Upper lobe of left lung (tissue), 4 donors: ENCODE measurements at regions not wholly inside any gene's neighbourhood (a gene's known extent, or its start where the extent isn't known, plus 50 kb on each side); places are given as distances from the start of the nearest gene placed in this dataset.

Experiments
- POLR2A ChIP-seq, 4 donors: fragments of 450-650 bp; IDR thresholded peaks; one replicate each; pipeline ENCODE4 v1.5.1; 2016 to 2017; ENCODE audit warnings: antibody characterized with exemption in 4 of 4, mild to moderate bottlenecking in 2 of 4
- TF ChIP-seq, protein P1 (sequence below), 6 experiments: fragments of 450-650 bp in 4 of 6; fragments of 200-600 bp in 2 of 6; sonication (generic) in 2 of 6; IDR thresholded peaks; one replicate each; pipeline ENCODE4 v1.5.1; 2016 to 2019; ENCODE audit warnings: antibody characterized with exemption in 6 of 6

DNA sequence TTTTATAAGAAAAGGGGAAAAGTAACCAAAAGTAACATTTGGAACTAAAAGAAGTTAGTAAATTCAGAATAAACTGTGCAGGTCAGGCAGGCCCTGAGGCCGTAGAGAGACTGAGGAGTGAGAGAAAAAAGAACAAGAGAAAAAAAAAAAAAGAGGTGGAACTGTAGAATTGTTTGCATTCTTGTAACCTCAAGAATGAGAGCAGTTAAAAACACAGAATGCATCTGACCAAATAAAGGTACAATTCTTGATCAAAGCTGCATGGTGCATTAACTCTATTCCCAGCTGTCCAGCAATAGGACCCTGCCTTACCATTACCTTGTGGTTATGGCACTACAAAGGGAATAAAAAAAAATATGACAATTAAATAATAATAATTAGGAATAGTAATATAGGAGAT lies 170.1 kb upstream of the SEMA3A start:
- TF ChIP-seq, protein P1, sequence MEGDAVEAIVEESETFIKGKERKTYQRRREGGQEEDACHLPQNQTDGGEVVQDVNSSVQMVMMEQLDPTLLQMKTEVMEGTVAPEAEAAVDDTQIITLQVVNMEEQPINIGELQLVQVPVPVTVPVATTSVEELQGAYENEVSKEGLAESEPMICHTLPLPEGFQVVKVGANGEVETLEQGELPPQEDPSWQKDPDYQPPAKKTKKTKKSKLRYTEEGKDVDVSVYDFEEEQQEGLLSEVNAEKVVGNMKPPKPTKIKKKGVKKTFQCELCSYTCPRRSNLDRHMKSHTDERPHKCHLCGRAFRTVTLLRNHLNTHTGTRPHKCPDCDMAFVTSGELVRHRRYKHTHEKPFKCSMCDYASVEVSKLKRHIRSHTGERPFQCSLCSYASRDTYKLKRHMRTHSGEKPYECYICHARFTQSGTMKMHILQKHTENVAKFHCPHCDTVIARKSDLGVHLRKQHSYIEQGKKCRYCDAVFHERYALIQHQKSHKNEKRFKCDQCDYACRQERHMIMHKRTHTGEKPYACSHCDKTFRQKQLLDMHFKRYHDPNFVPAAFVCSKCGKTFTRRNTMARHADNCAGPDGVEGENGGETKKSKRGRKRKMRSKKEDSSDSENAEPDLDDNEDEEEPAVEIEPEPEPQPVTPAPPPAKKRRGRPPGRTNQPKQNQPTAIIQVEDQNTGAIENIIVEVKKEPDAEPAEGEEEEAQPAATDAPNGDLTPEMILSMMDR (IDR thresholded peaks at IDR 0.05): no peak
- TF ChIP-seq POLR2A (IDR thresholded peaks at IDR 0.05): no peak
